ENCODE measurements at regions not wholly inside any gene's neighbourhood (a gene's known extent, or its start where the extent isn't known, plus 50 kb on each side); places are given as distances from the start of the nearest gene placed in this dataset.

- TF ChIP-seq CTCF (conservative IDR thresholded peaks at IDR 0.05; ENCODE audit: low read length), result no peak
- TF ChIP-seq EZH2phosphoT487 (IDR thresholded peaks at IDR 0.05; ENCODE audit: borderline replicate concordance), result no peak
Measured at GRCh38 chr9:106751681-106752080, 111.3 kb upstream of the ZNF462 start.

Data from Loucy (cell line).